ENCODE measurements at regions not wholly inside any gene's neighbourhood (a gene's known extent, or its start where the extent isn't known, plus 50 kb on each side); places are given as distances from the start of the nearest gene placed in this dataset.
"Not testable (repeated sequence)": the region's sequence is repeated elsewhere in the genome, so short reads cannot be mapped to it uniquely, and the experiment has no call there.

DNA sequence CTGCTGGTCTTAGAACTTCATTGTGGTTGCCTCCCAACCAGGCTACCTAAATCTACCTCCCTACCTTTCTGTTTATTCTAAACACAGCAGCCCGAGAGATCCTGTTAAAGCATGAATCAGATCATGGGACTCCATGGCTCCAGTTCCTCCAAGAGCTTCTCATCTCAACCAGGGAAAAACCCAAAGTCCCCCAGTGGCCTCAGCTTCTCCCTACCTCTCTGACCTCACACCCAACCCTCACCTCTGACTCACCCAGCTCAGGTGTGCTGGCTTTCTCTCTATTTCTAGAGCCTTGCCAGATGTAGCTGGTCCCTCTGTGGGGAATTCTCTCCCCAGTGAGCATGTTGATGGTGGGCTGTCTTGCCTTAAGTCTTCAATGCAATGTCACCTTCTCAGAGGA lies 93.8 kb upstream of the COPS8 start:
- intact Hi-C loops (cut with DNase I) = no loop called here
- no peak for DNase-seq (ENCODE audit: low spot score)

GRCh38 chr2:236993286-236993685 lies 92.4 kb upstream of the COPS8 start:
- no peak for DNase-seq (ENCODE audit: low spot score)
- intact Hi-C loops (cut with DNase I) = no loop called here

- no peak for DNase-seq (ENCODE audit: low spot score)
- intact Hi-C loops (cut with DNase I) = no loop called here
Measured at GRCh38 chr2:236994361-236994760, 91.3 kb upstream of the COPS8 start.

DNA sequence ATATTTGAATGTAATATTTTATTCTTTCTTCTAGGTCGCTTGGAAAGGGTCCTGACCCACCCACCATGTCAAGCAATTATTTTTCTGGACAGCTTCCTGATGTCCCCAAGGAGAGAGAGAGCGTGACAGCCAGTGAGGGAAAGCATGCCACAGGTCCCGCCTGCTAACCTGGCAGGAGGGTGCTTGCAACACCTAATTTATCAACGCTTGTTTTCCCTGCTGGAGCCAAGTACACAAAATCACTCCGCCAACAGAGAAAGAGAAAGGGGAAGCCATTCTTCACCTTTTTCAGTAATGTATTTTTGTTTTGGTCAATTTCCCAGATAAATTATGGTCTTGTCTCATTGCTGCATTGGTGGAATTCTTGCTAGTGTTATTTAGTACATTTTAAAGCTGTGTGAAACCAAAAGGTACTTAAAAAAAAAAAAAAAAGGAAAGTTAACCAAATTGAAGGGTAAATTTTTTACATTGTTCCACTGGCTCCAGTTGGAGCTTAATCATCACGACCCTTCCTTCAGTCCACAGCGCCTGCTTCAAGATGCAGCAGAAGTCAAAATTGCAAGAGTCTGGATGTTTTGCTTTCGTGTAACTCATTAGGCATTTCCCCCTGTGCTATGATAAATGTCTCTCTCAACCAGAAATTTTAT lies 88.5 kb upstream of the COPS8 start:
- intact Hi-C loops (cut with DNase I) = no loop called here
- no peak for DNase-seq (ENCODE audit: low spot score)

DNA sequence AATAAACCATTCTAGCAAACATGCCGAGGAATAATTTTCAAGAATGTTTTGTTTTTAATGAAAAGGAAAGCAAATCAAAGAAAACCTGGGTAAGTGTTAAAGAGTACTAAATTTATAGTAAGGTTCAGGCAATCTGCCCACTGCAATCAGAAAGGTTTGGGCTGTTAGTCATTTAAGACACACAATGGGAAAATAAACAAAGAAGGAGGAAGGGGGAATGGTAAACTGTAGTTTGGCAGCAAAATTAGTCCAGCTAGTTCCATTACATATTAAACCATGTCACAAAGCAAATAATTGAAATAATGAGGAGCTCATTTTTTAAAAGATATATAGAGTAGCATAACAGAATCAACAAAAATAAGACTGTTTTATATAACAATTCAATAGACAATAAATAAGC lies 87.5 kb upstream of the COPS8 start:
- intact Hi-C loops (cut with DNase I) = no loop called here

GRCh38 chr2:236998758-236999157 lies 86.9 kb upstream of the COPS8 start:
- DNase-seq (ENCODE audit: low spot score) = no peak
- intact Hi-C loops (cut with DNase I) = no loop called here

More for the DNA sequence above, 87.5 kb upstream of the COPS8 start:
- DNase-seq (ENCODE audit: low spot score) = no peak

GRCh38 chr2:237000481-237000880 lies 85.2 kb upstream of the COPS8 start:
- no peak for DNase-seq (ENCODE audit: low spot score)
- intact Hi-C loops (cut with DNase I) = no loop called here

DNA sequence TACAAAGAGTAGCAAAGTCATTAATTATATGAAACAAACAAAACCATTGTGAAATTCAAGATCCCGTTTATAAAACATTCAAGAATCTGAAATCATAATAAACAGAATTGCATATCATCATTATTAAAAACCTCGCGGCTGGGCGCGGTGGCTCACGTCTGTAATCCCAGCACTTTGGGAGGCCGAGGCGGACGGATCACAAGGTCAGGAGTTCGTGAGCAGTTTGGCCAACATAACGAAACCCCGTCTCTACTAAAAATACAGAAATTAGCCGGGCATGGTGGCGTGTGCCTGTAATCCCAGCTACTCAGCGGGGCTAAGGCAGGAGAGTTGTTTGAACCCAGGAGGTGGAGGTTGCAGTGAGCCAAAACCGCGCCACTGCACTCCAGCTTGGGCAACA lies 80.3 kb upstream of the COPS8 start:
- intact Hi-C loops (cut with DNase I); DNase-seq (ENCODE audit: low spot score): not testable (repeated sequence)

GRCh38 chr2:237011206-237011795 lies 74.4 kb upstream of the COPS8 start:
- intact Hi-C loops (cut with DNase I) = no loop called here
- no peak for DNase-seq (ENCODE audit: low spot score)

DNA sequence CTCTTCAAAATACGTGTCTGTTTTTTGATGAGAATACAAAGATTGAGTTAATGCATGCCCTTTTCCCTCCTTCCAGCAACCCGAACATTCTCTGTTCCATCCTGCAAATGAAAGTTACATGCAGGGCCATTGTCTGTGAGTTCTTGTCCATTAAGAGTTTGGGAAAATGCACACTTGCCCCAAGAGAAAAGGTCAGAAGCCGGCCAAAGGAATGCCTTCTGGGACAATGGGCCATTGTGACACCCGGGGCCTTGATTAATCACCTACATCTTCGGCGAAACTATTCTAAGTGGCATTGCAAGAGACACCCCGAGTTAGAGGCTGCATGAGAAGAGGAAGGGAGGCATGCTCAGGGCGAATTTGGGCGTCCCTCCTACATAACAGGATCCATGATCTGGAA lies 73.7 kb upstream of the COPS8 start:
- no peak for DNase-seq (ENCODE audit: low spot score)
- intact Hi-C loops (cut with DNase I) = loop anchor here in 1 of 2 donors (1.0 kb wide), 1 partner anchor 93 kb away; no protein-coding TSS in a partner anchor

DNA sequence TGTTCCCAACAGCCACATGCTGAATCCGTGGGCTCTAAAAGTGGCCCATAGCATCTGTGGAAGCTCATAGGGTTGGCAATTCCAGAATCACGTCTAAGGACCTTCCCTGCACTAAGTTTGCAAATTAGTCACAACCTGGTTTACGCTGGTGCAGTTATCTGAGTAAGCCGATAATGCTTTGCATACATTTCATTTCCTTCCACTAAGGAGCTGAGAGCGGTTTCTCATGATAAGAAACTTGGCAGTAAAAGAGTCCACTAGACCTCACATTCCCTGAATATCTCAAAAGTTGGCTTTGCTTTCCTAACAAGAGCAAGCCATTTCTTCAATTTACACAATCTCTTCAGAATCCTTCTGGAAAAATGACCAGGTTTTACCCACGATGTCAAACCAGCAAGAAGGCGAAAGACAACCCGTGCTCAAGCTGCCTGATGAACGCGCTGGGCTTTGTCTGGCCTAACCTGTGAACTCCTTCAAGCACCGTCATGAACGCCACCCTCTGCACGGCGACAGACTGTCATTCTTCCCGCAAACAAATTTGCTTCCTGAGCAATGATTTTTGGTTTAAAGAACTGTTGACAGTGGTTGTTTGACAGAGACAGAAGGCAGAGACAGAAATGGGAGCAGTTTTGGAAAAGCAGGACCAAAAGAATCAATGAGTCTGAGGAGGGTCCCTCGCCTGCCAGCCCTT lies 73.0 kb upstream of the COPS8 start:
- DNase-seq (ENCODE audit: low spot score) = no peak
- intact Hi-C loops (cut with DNase I) = loop anchor here in 1 of 2 donors (1.0 kb wide), 1 partner anchor 93 kb away; no protein-coding TSS in a partner anchor

DNA sequence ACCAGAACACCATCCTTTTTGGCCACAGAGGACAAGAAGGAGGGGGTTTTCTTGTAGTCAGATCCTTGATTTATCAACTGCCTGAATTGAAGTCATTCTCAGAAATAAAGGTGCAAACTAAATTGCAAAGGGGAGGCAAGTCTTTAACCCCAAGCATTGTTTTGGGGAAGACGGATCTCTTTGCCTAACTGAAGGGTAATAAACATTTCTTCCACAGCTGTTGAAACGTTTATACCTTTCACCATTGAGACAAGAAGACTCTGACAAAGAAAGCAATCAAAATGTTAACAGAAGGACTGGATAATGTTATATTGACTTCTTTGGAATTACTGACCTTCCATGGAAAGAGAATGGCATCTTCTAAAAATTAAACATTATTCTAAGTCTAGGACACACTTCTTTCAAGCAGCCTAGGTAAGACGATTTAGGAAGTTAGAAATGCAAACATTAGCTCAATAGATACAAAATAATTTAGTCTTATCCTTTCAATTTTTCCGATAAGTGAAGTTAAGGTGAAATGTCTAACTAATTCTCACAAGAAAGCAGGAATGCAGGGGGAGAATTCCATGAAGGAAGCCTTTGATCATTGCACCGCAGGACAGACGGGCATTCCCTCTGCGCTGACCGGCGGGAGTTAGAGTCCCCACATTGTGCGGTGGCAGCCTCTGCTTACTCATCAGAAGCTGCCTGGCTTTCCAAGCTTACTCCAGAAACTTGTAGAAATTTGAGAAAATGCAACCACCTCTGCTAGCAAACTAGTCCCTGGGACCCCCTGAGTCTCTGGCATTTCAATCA lies 69.4 kb upstream of the COPS8 start:
- no peak for DNase-seq (ENCODE audit: low spot score)
- intact Hi-C loops (cut with DNase I) = no loop called here

- intact Hi-C loops (cut with DNase I) = loop anchor here (5.0 to 10.0 kb wide), 2 partner anchors 125 to 443 kb away; no protein-coding TSS in a partner anchor
- no peak for DNase-seq (ENCODE audit: low spot score)
Measured at GRCh38 chr2:237020090-237020489, 65.6 kb upstream of the COPS8 start.

DNA sequence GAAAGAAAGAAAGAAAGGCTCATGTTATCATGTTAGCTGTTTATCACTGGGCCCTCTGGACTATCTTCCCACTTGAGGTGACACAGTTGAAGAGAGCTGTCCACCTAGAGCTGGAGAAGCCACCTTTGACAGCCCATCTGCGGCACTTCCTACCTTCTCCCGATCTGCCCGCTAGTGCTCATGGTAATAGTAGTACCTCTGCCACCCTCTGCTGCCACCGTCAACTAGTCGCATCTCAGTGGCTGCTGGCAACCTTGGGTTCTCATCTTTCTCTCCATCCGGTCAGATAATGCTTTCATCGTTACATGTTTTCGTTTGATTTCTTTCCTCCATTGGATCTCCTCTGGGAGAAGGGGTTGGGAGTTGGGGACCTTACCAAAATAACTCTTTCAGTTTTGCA lies 63.2 kb upstream of the COPS8 start:
- intact Hi-C loops (cut with DNase I) = loop anchor here (5.0 to 10.0 kb wide), 2 partner anchors 128 to 445 kb away; no protein-coding TSS in a partner anchor

DNA sequence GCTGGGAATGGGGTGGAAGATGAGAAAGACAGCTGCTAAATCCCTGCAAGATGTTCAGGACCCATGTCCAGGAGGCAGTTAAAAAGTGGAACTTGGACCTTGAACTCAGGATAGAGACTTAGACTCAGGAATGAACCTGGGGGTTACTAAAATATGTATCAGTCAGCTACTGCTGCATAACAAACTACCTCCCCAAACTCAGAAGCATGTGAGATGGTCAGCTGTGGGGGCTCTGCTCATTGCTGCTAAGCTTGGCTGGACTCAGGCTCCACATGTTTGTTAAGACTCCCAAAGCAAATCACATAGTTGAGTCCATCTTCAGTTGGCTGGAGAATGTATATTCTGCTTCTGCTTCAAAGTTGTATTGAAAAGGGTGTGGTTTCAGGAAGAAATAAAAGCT lies 61.4 kb upstream of the COPS8 start:
- no peak for DNase-seq (ENCODE audit: low spot score)
- intact Hi-C loops (cut with DNase I) = loop anchor here (5.0 to 10.0 kb wide), 2 partner anchors 129 to 447 kb away; no protein-coding TSS in a partner anchor

More for the DNA sequence above, 63.2 kb upstream of the COPS8 start:
- DNase-seq (ENCODE audit: low spot score) = no peak

- intact Hi-C loops (cut with DNase I) = loop anchor here in 1 of 2 donors (5.0 to 10.0 kb wide), 2 partner anchors 130 to 458 kb away; partner anchors contain the start of gene ACKR3
- no peak for DNase-seq (ENCODE audit: low spot score)
Measured at GRCh38 chr2:237025090-237025865, 60.4 kb upstream of the COPS8 start.

DNA sequence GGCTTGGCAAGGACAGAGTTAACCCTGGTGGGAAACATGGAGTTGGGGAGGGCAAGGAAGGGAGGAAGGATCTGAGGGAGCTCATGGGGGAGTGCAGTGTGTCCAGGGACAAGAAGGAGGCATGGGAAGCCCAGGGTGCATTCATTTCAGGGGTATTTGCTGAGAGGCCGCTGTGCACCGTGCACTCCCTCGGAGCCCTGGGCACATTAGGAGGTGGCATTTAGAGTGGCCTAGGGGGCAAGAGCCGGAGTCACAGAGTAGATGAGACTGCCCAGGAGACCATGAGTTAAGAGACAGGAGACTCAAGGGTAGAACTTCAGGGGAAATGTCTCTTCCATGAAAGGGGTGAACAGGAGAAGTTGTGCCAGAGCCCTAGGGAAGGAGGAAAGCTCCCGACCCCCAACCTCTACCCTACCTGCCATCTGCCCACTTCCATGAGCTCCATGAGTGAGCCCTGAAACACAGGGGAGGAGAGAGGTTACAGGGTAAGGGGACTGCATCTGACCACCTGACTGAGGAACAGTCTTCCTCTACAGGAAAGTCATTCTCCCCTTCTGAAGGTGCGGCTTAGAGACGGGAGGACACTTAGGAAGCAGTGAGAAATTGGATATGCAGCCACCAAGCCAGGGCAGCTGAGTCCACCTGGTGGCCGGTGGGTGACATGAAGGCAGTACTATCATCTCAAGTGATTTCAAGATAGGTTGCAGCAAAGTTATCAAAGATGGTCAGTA lies 58.5 kb upstream of the COPS8 start:
- DNase-seq (ENCODE audit: low spot score) = peak; percentile 91

DNA sequence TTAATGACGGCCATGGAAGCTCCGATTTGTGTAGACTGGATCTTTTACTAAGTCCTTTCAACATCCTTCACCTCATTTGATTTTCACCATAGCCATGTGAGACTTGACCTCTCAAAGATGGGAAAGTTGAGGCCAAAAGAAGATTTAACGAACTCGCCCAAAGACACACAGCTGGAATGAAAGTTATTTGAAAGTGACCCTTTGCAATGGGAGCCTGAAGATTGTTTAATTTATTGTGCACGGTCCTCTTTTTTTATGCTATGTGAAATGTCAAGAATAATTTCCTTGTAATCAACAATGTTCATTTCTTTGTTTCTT lies 58.0 kb upstream of the COPS8 start:
- DNase-seq (ENCODE audit: low spot score) = no peak
- intact Hi-C loops (cut with DNase I) = loop anchor here in 1 of 2 donors (2.0 to 10.0 kb wide), 3 partner anchors 133 to 675 kb away; partner anchors contain the start of gene ACKR3

More for the DNA sequence above, 58.5 kb upstream of the COPS8 start:
- intact Hi-C loops (cut with DNase I) = loop anchor here in 1 of 2 donors (2.0 to 10.0 kb wide), 3 partner anchors 132 to 674 kb away; partner anchors contain the start of gene ACKR3

All from posterior vena cava (tissue), 2 donors.